HCT116 (cell line): ENCODE measurements at regions not wholly inside any gene's neighbourhood (a gene's known extent, or its start where the extent isn't known, plus 50 kb on each side); places are given as distances from the start of the nearest gene placed in this dataset.

ENCODE experiments used
- EZH2phosphoT487 ChIP-seq: fragments of 200-600 bp; IDR thresholded peaks from 2 replicates; pipeline ENCODE4 v1.6.1; 2018; ENCODE audit warnings: antibody characterized with exemption, borderline replicate concordance
- POLR2A ChIP-seq: IDR thresholded peaks from 2 replicates; pipeline ENCODE4 v1.7.0; 2011; ENCODE audit warnings: borderline replicate concordance; ENCODE audit not compliant: insufficient read depth, insufficient read length; ENCODE audit errors: extremely low read depth
- TF ChIP-seq, protein P1 (sequence below), 3 experiments: fragments of 200-600 bp in 1 of 3; sonication (generic) in 1 of 3; IDR thresholded peaks in 2 of 3; conservative IDR thresholded peaks in 1 of 3; 2 replicates each; pipeline ENCODE4 v1.5.1; 2012 to 2017; ENCODE audit warnings: low read depth in 2 of 3, low read length in 2 of 3, antibody characterized with exemption in 1 of 3, borderline replicate concordance in 1 of 3, control low read depth in 1 of 3, mild to moderate bottlenecking in 1 of 3, mixed read lengths in 1 of 3, mixed run types in 1 of 3, moderate library complexity in 1 of 3; ENCODE audit not compliant: insufficient read depth in 1 of 3

DNA sequence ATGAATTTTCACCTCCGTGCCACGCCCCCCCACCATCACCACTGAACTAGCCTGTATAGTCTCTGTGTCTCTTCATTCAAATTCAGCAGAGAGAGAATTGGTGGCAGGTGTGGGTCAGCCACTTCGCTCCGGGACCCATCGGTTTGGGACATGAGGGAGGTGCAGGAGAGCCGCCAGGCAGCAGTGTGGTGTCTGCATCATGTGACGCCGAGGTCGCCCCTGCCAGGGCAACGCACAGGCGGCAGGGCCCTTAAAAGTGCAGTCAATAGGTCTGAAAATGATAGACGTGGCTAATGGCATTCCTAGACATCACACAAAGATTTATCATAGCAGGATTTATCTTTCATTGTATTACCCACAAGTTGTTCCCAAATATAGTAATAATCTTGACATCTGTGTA is 100.6 kb upstream of the RNF32 start:
- TF ChIP-seq EZH2phosphoT487 (no peak), POLR2A (no peak)
- TF ChIP-seq, protein P1, sequence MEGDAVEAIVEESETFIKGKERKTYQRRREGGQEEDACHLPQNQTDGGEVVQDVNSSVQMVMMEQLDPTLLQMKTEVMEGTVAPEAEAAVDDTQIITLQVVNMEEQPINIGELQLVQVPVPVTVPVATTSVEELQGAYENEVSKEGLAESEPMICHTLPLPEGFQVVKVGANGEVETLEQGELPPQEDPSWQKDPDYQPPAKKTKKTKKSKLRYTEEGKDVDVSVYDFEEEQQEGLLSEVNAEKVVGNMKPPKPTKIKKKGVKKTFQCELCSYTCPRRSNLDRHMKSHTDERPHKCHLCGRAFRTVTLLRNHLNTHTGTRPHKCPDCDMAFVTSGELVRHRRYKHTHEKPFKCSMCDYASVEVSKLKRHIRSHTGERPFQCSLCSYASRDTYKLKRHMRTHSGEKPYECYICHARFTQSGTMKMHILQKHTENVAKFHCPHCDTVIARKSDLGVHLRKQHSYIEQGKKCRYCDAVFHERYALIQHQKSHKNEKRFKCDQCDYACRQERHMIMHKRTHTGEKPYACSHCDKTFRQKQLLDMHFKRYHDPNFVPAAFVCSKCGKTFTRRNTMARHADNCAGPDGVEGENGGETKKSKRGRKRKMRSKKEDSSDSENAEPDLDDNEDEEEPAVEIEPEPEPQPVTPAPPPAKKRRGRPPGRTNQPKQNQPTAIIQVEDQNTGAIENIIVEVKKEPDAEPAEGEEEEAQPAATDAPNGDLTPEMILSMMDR (IDR thresholded peaks at IDR 0.05 in 2 of 3, conservative IDR thresholded peaks at IDR 0.05 in 1 of 3; ENCODE audit: borderline replicate concordance in 1 of 3, insufficient read depth in 1 of 3, low read depth in 2 of 3, low read length in 2 of 3): no peak
